Central memory CD8-positive, alpha-beta T cell (primary cell): ENCODE measurements at regions not wholly inside any gene's neighbourhood (a gene's known extent, or its start where the extent isn't known, plus 50 kb on each side); places are given as distances from the start of the nearest gene placed in this dataset.
"Not testable (repeated sequence)": the region's sequence is repeated elsewhere in the genome, so short reads cannot be mapped to it uniquely, and the experiment has no call there.

Experiments
- ATAC-seq: fragments of 150-1000 bp; cut with Tn5 transposase; replicated peaks from 2 replicates; pipeline ENCODE4 v1.10.0; 2022; ENCODE audit warnings: mild to moderate bottlenecking, moderate FRiP score, moderate number of reproducible peaks; ENCODE audit not compliant: poor library complexity, severe bottlenecking; ENCODE audit errors: extremely low read depth
- DNase-seq, 2 donors: peaks; one replicate each; pipeline ENCODE4 v3.0.0; 2021; ENCODE audit warnings: low spot score in 2 of 2
- H3K27ac Mint-ChIP-seq: one replicate; pipeline ENCODE4 v1.8.0; 2022; ENCODE audit warnings: low read depth, mild to moderate bottlenecking, moderate library complexity, mixed read lengths
- H3K27me3 Mint-ChIP-seq: one replicate; pipeline ENCODE4 v1.8.0; 2022; ENCODE audit warnings: mixed read lengths
- H3K36me3 Mint-ChIP-seq: one replicate; pipeline ENCODE4 v1.8.0; 2022; ENCODE audit warnings: mild to moderate bottlenecking, moderate library complexity, mixed read lengths; ENCODE audit not compliant: insufficient read depth
- H3K4me1 Mint-ChIP-seq: one replicate; pipeline ENCODE4 v1.8.0; 2022; ENCODE audit warnings: mixed read lengths
- H3K4me3 Mint-ChIP-seq: one replicate; pipeline ENCODE4 v1.8.0; 2022; ENCODE audit warnings: mild to moderate bottlenecking, moderate library complexity, mixed read lengths
- H3K9me3 Mint-ChIP-seq: one replicate; pipeline ENCODE4 v1.8.0; 2022; ENCODE audit warnings: mixed read lengths

- Mint-ChIP-seq H3K27ac (no peak overlapping the region), H3K27me3 (no peaks in the 10 kb centered on the region), H3K36me3 (peaks cover 5% of the 10 kb centered on the region), H3K4me1 (no peaks in the 10 kb centered on the region), H3K4me3 (no peak overlapping the region), H3K9me3 (no peaks in the 10 kb centered on the region)
- no peak for DNase-seq
- ATAC-seq = no peak
Measured at GRCh38 chr7:66442385-66442784, 186.3 kb upstream of the KCTD7 start.

GRCh38 chr7:66443946-66444345, 184.7 kb upstream of the KCTD7 start:
- H3K27me3 Mint-ChIP-seq = no peaks in the 10 kb centered on the region
- no peak overlapping the region for H3K4me3 Mint-ChIP-seq
- peak overlapping the region; percentile 3 for H3K27ac Mint-ChIP-seq
- no peaks in the 10 kb centered on the region for H3K4me1 Mint-ChIP-seq
- no peak for DNase-seq
- peaks cover 3% of the 10 kb centered on the region for H3K36me3 Mint-ChIP-seq
- H3K9me3 Mint-ChIP-seq = no peaks in the 10 kb centered on the region
- ATAC-seq = no peak

GRCh38 chr7:66447007-66447406, 181.7 kb upstream of the KCTD7 start:
- ATAC-seq, H3K4me1 Mint-ChIP-seq, H3K9me3 Mint-ChIP-seq, H3K27me3 Mint-ChIP-seq, H3K27ac Mint-ChIP-seq, DNase-seq, H3K36me3 Mint-ChIP-seq, H3K4me3 Mint-ChIP-seq: not testable (repeated sequence)

- not testable (repeated sequence) for H3K36me3 Mint-ChIP-seq, DNase-seq, H3K4me3 Mint-ChIP-seq, H3K27ac Mint-ChIP-seq, ATAC-seq, H3K4me1 Mint-ChIP-seq, H3K27me3 Mint-ChIP-seq, H3K9me3 Mint-ChIP-seq
Measured at GRCh38 chr7:66450814-66451213, 177.9 kb upstream of the KCTD7 start.

- not testable (repeated sequence) for H3K36me3 Mint-ChIP-seq, ATAC-seq, DNase-seq, H3K27me3 Mint-ChIP-seq, H3K4me3 Mint-ChIP-seq, H3K9me3 Mint-ChIP-seq, H3K4me1 Mint-ChIP-seq, H3K27ac Mint-ChIP-seq
Measured at GRCh38 chr7:66451713-66452112, 177.0 kb upstream of the KCTD7 start.

- H3K9me3 Mint-ChIP-seq = no peaks in the 10 kb centered on the region
- H3K27ac Mint-ChIP-seq = no peak overlapping the region
- H3K4me3 Mint-ChIP-seq = no peak overlapping the region
- H3K36me3 Mint-ChIP-seq = peaks cover 4% of the 10 kb centered on the region
- no peak for DNase-seq
- no peak for ATAC-seq
- no peaks in the 10 kb centered on the region for H3K4me1 Mint-ChIP-seq
- H3K27me3 Mint-ChIP-seq = no peaks in the 10 kb centered on the region
Measured at GRCh38 chr7:66452165-66452564, 176.5 kb upstream of the KCTD7 start.

- H3K9me3 Mint-ChIP-seq = no peaks in the 10 kb centered on the region
- DNase-seq (no peak), ATAC-seq (no peak)
- H3K4me3 Mint-ChIP-seq = no peak overlapping the region
- peaks cover 2% of the 10 kb centered on the region for H3K36me3 Mint-ChIP-seq
- no peaks in the 10 kb centered on the region for H3K4me1 Mint-ChIP-seq
- H3K27me3 Mint-ChIP-seq = no peaks in the 10 kb centered on the region
- H3K27ac Mint-ChIP-seq = no peak overlapping the region
Measured at GRCh38 chr7:66453340-66453739, 175.3 kb upstream of the KCTD7 start.

- no peaks in the 10 kb centered on the region for H3K4me1 Mint-ChIP-seq
- no peak for DNase-seq
- no peak overlapping the region for H3K4me3 Mint-ChIP-seq
- no peaks in the 10 kb centered on the region for H3K36me3 Mint-ChIP-seq
- no peaks in the 10 kb centered on the region for H3K27me3 Mint-ChIP-seq
- H3K27ac Mint-ChIP-seq = no peak overlapping the region
- ATAC-seq = no peak
- no peaks in the 10 kb centered on the region for H3K9me3 Mint-ChIP-seq
Measured at GRCh38 chr7:66454600-66455225, 174.0 kb upstream of the KCTD7 start.

GRCh38 chr7:66455432-66455831, 173.2 kb upstream of the KCTD7 start:
- not testable (repeated sequence) for H3K9me3 Mint-ChIP-seq, H3K36me3 Mint-ChIP-seq, DNase-seq, H3K27me3 Mint-ChIP-seq, ATAC-seq, H3K4me3 Mint-ChIP-seq, H3K27ac Mint-ChIP-seq, H3K4me1 Mint-ChIP-seq

- not testable (repeated sequence) for DNase-seq, H3K36me3 Mint-ChIP-seq, H3K9me3 Mint-ChIP-seq, H3K4me3 Mint-ChIP-seq, H3K4me1 Mint-ChIP-seq, H3K27ac Mint-ChIP-seq, H3K27me3 Mint-ChIP-seq, ATAC-seq
Measured at GRCh38 chr7:66456431-66456830, 172.2 kb upstream of the KCTD7 start.

- not testable (repeated sequence) for H3K4me3 Mint-ChIP-seq, H3K4me1 Mint-ChIP-seq, H3K27me3 Mint-ChIP-seq, H3K9me3 Mint-ChIP-seq, DNase-seq, H3K36me3 Mint-ChIP-seq, H3K27ac Mint-ChIP-seq, ATAC-seq
Measured at GRCh38 chr7:66458991-66459390, 169.7 kb upstream of the KCTD7 start.

GRCh38 chr7:66459783-66460413, 168.8 kb upstream of the KCTD7 start:
- H3K9me3 Mint-ChIP-seq, DNase-seq, H3K27ac Mint-ChIP-seq, H3K27me3 Mint-ChIP-seq, ATAC-seq, H3K4me1 Mint-ChIP-seq, H3K4me3 Mint-ChIP-seq, H3K36me3 Mint-ChIP-seq: not testable (repeated sequence)

- DNase-seq (no peak), ATAC-seq (no peak)
- Mint-ChIP-seq H3K9me3 (peaks cover 5% of the 10 kb centered on the region), H3K4me1 (peaks cover 5% of the 10 kb centered on the region), H3K27ac (no peak overlapping the region), H3K36me3 (no peaks in the 10 kb centered on the region), H3K4me3 (no peak overlapping the region), H3K27me3 (no peaks in the 10 kb centered on the region)
Measured at GRCh38 chr7:66460921-66461361, 167.7 kb upstream of the KCTD7 start.
